Immature natural killer cell (primary cell): ENCODE measurements at regions not wholly inside any gene's neighbourhood (a gene's known extent, or its start where the extent isn't known, plus 50 kb on each side); places are given as distances from the start of the nearest gene placed in this dataset.

Experiments used
- DNase-seq, 3 donors: peaks; one replicate each; pipeline ENCODE4 v3.0.0; 2022; ENCODE audit warnings: mixed read lengths in 1 of 3
- H3K27ac Mint-ChIP-seq, 6 donors: one replicate each; pipeline ENCODE4 v1.8.0; 2020; ENCODE audit warnings: mixed read lengths in 6 of 6, mild to moderate bottlenecking in 5 of 6, inconsistent platforms in 4 of 6, moderate library complexity in 3 of 6
- H3K27me3 Mint-ChIP-seq, 3 donors: one replicate each; pipeline ENCODE4 v1.8.0; 2020 to 2021; ENCODE audit warnings: low read depth in 3 of 3, mild to moderate bottlenecking in 3 of 3, mixed read lengths in 3 of 3, moderate library complexity in 3 of 3, inconsistent platforms in 1 of 3
- H3K36me3 Mint-ChIP-seq, 3 donors: one replicate each; pipeline ENCODE4 v1.8.0; 2020; ENCODE audit warnings: mixed read lengths in 3 of 3, inconsistent platforms in 2 of 3, mild to moderate bottlenecking in 2 of 3
- H3K4me1 Mint-ChIP-seq, 2 donors: one replicate each; pipeline ENCODE4 v1.8.0; 2020; ENCODE audit warnings: inconsistent platforms in 2 of 2, mild to moderate bottlenecking in 2 of 2, mixed read lengths in 2 of 2, moderate library complexity in 1 of 2
- H3K4me3 Mint-ChIP-seq, 5 donors: one replicate each; pipeline ENCODE4 v1.8.0; 2020; ENCODE audit warnings: mild to moderate bottlenecking in 5 of 5, mixed read lengths in 5 of 5, inconsistent platforms in 3 of 5, moderate library complexity in 3 of 5
- H3K9me3 Mint-ChIP-seq, 6 donors: one replicate each; pipeline ENCODE4 v1.8.0; 2020; ENCODE audit warnings: mild to moderate bottlenecking in 6 of 6, mixed read lengths in 6 of 6, inconsistent platforms in 4 of 6, moderate library complexity in 3 of 6

DNA sequence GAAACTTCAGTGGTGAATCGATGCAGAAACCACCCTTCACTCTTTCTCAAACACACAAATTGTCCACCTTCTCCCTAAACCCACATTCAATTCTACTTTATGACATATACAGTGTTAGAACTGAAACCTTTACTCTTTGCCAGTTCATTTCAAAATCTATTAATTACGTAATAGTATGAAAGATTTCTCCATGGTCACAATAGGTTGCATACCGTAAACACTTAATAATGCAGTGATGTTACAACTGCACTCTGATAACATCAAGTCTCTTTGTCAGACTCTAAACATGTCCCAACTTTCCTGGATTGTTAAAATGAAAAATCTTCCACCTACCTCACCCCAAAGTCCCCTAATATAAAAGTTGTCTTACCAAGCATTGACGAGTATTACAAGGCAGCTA is 111.8 kb upstream of the PROK2 start:
- Mint-ChIP-seq H3K9me3 (no peaks in the 10 kb centered on the region), H3K4me3 (no peak overlapping the region), H3K27me3 (peaks cover 2 to 6% (median 3%) of the 10 kb centered on the region in 3 donors), H3K36me3 (no peaks in the 10 kb centered on the region), H3K27ac (no peak overlapping the region), H3K4me1 (no peaks in the 10 kb centered on the region)
- no peak for DNase-seq

DNA sequence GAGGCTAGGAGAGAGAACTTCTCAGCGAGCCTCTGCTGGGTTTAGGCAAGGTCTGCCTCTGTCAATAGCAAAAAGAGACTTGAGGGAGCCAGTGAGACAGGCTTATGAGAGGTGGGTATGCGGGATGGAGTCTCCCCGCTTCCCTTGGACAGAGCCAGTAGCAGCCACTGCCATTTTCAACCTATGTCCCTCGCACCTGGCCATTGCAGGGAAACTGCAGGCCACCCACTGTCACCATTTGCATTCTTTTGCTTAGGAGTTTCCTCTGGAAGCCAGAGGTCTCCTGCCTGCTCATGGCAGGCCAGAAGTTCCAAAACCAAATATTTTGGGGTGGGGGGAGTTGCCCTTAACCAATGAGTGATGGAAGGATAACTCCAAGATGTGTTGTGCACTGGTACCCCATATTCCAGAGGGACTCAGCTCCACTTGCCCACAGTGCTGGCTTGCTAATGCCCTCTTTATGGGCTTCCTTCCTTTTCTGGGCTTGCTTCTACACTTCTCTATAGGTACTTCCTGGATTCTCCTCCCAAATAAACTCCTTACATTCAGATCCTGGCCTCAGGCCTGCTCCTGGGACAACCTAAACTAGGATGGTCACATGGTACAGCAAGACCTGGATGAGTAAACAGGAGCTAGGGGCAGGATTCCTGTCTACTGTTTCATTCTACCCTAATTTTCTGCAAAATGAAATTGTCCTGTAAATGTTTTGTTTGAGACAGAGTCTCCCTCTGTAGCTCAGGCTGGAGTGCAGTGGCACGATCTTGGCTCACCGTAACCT is 108.9 kb upstream of the PROK2 start:
- H3K27ac Mint-ChIP-seq = no peak overlapping the region
- no peaks in the 10 kb centered on the region for H3K36me3 Mint-ChIP-seq
- no peaks in the 10 kb centered on the region for H3K9me3 Mint-ChIP-seq
- H3K27me3 Mint-ChIP-seq = peaks cover 0 to 12% (median 6%) of the 10 kb centered on the region in 3 donors
- H3K4me1 Mint-ChIP-seq = no peaks in the 10 kb centered on the region
- no peak for DNase-seq
- H3K4me3 Mint-ChIP-seq = no peak overlapping the region

- H3K4me3 Mint-ChIP-seq = no peak overlapping the region
- H3K4me1 Mint-ChIP-seq = no peaks in the 10 kb centered on the region
- DNase-seq = no peak
- no peak overlapping the region for H3K27ac Mint-ChIP-seq
- no peaks in the 10 kb centered on the region for H3K36me3 Mint-ChIP-seq
- H3K27me3 Mint-ChIP-seq = peaks cover 0 to 10% (median 6%) of the 10 kb centered on the region in 3 donors
- H3K9me3 Mint-ChIP-seq = no peaks in the 10 kb centered on the region
These were observed 108.2 kb upstream of the PROK2 start for GRCh38 chr3:71893122-71893521.

GRCh38 chr3:71891483-71891882 is 106.5 kb upstream of the PROK2 start:
- H3K4me3 Mint-ChIP-seq = no peak overlapping the region
- no peak overlapping the region for H3K27ac Mint-ChIP-seq
- DNase-seq = no peak
- no peaks in the 10 kb centered on the region for H3K9me3 Mint-ChIP-seq
- H3K36me3 Mint-ChIP-seq = no peaks in the 10 kb centered on the region
- H3K4me1 Mint-ChIP-seq = no peaks in the 10 kb centered on the region
- peaks cover 1 to 10% (median 7%) of the 10 kb centered on the region in 3 donors for H3K27me3 Mint-ChIP-seq

- no peaks in the 10 kb centered on the region for H3K4me1 Mint-ChIP-seq
- no peaks in the 10 kb centered on the region for H3K9me3 Mint-ChIP-seq
- no peak overlapping the region for H3K27ac Mint-ChIP-seq
- H3K4me3 Mint-ChIP-seq = no peak overlapping the region
- peaks cover 1 to 10% (median 7%) of the 10 kb centered on the region in 3 donors for H3K27me3 Mint-ChIP-seq
- DNase-seq = no peak
- H3K36me3 Mint-ChIP-seq = no peaks in the 10 kb centered on the region
These were observed 105.5 kb upstream of the PROK2 start for GRCh38 chr3:71890356-71890931.

DNA sequence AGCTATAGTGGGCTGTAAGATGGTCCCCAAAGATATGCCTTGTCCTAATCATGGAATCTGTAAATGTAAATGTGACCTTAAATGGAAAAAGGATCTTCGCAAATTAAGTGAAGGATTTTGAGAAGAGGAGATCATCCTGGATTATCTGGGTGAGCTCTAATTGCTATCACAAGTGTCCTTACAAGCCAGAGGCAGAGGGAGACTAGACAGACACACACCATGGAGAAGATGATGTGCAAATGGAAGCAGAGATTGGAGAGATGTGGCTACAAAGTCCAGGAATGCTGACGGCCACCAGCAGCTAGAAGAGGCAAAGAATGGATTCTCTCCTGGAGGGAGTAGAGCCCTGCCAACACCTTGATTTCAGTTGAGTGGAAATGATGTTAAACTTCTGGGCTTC is 102.3 kb upstream of the PROK2 start:
- no peaks in the 10 kb centered on the region for H3K4me1 Mint-ChIP-seq
- no peak overlapping the region for H3K4me3 Mint-ChIP-seq
- H3K36me3 Mint-ChIP-seq = no peaks in the 10 kb centered on the region
- H3K27me3 Mint-ChIP-seq = peaks cover 1 to 10% (median 10%) of the 10 kb centered on the region in 3 donors
- H3K9me3 Mint-ChIP-seq = no peaks in the 10 kb centered on the region
- H3K27ac Mint-ChIP-seq = no peak overlapping the region
- DNase-seq = no peak

- no peaks in the 10 kb centered on the region for H3K4me1 Mint-ChIP-seq
- H3K27ac Mint-ChIP-seq = no peak overlapping the region
- no peak for DNase-seq
- H3K4me3 Mint-ChIP-seq = no peak overlapping the region
- no peaks in the 10 kb centered on the region for H3K9me3 Mint-ChIP-seq
- H3K27me3 Mint-ChIP-seq = peaks cover 1 to 6% (median 5%) of the 10 kb centered on the region in 3 donors
- H3K36me3 Mint-ChIP-seq = no peaks in the 10 kb centered on the region
These were observed 100.1 kb upstream of the PROK2 start for GRCh38 chr3:71885006-71885405.

GRCh38 chr3:71881732-71882131 is 96.8 kb upstream of the PROK2 start:
- peaks cover 0 to 5% (median 0%) of the 10 kb centered on the region in 3 donors for H3K27me3 Mint-ChIP-seq
- no peak overlapping the region for H3K4me3 Mint-ChIP-seq
- DNase-seq = no peak
- no peaks in the 10 kb centered on the region for H3K9me3 Mint-ChIP-seq
- H3K4me1 Mint-ChIP-seq = no peaks in the 10 kb centered on the region
- H3K27ac Mint-ChIP-seq = no peak overlapping the region
- no peaks in the 10 kb centered on the region for H3K36me3 Mint-ChIP-seq

DNA sequence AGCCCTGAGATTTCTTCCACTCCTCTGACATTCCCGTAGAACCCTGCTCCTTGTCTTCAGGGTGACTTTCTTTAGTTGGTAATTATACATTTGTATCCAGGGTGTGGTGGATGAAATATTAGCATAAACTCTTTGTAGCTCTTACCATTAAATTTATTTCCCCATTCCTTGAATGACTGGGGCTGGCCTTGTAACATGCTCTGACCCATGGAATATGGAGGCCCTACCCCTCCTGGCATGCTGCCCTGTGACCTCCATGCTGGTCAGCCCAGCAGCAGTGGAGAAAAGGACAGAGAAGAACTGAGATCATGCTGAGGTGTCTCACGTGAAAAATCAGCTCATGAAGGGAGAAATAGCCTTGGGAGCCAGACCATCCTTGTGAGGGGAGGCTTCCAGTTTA is 96.1 kb upstream of the PROK2 start:
- Mint-ChIP-seq H3K4me3 (no peak overlapping the region), H3K4me1 (no peaks in the 10 kb centered on the region), H3K9me3 (no peaks in the 10 kb centered on the region), H3K36me3 (no peaks in the 10 kb centered on the region), H3K27me3 (peaks cover 0 to 8% (median 0%) of the 10 kb centered on the region in 3 donors), H3K27ac (no peak overlapping the region)
- no peak for DNase-seq

DNA sequence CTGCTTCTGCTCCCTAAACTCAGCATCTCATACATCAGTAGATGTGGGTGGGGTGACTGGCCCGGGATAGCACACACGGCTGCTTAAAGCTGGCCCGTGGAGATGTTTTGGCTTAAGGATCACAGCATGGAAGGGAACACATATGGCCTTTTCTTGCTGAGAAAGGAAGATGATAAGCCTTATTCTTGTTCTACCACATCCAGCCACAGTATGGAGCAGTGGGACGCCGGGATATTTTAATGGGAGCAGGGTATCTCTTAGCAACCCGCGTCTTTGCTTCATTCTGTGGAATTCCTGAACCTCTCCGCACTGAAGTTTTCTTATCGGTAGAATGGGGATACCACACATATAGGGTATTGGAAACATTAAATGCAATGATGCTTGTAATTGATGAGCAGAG is 94.1 kb upstream of the PROK2 start:
- Mint-ChIP-seq H3K4me1 (no peaks in the 10 kb centered on the region), H3K27me3 (peaks cover 0 to 5% (median 4%) of the 10 kb centered on the region in 3 donors), H3K9me3 (no peaks in the 10 kb centered on the region), H3K36me3 (no peaks in the 10 kb centered on the region), H3K4me3 (no peak overlapping the region), H3K27ac (no peak overlapping the region)
- no peak for DNase-seq

DNA sequence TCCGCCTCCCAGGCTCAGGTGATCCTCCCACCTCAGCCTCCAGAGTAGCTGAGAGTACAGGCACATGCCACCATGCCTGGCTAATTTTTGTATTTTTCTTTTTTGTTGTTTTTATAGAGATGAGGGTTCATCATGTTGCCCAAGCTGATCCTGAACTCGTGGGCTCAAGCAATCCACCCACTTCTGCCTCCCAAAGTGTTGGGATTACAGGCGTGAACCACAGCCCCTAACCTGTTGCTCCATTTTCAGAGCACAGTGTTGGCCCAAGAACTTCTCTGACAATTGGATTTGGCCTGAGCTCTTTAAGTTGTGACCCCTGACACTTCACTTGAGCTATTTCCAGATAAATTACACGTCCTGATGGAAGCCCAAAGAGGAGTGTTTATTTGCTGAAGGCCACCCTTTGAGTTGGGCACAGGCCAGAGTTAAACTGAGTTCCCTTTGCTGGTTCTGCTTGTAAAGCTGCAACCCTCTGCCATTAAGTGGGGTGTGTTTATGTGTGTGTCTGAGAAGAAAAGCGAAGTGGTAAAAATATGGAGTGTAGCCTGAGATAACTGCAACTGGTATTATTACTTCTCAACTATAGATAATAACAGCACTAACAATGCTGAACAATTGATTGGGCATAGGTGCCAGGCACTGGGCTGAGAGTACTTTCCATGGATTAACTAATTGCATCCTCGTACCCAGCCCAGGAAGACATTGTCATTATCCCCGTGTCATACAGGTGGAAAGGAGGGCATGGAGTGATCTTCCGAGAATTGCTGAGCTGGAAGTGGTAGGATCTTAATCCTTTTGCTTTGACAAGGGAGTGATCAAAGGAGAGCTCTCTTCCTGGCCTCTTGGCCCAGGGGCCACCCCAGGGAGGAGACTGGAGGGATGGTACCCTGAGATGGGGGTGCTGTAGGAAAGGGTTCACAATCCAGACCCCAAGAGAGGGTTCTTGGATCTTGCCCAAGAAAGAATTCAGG is 91.5 kb upstream of the PROK2 start:
- no peaks in the 10 kb centered on the region for H3K36me3 Mint-ChIP-seq
- H3K27me3 Mint-ChIP-seq = peaks cover 0 to 5% (median 4%) of the 10 kb centered on the region in 3 donors
- H3K4me3 Mint-ChIP-seq = no peak overlapping the region
- H3K27ac Mint-ChIP-seq = no peak overlapping the region
- no peaks in the 10 kb centered on the region for H3K9me3 Mint-ChIP-seq
- DNase-seq = no peak
- H3K4me1 Mint-ChIP-seq = peaks cover 0 to 6% of the 10 kb centered on the region in 2 donors

- H3K36me3 Mint-ChIP-seq = no peaks in the 10 kb centered on the region
- peaks cover 0 to 6% of the 10 kb centered on the region in 2 donors for H3K4me1 Mint-ChIP-seq
- no peak overlapping the region for H3K4me3 Mint-ChIP-seq
- no peaks in the 10 kb centered on the region for H3K9me3 Mint-ChIP-seq
- H3K27ac Mint-ChIP-seq = no peak overlapping the region
- DNase-seq = peak; percentile 39 to 43 (median 41)
- H3K27me3 Mint-ChIP-seq = peaks cover 0 to 5% (median 4%) of the 10 kb centered on the region in 3 donors
These were observed 90.6 kb upstream of the PROK2 start for GRCh38 chr3:71875461-71875947.

- Mint-ChIP-seq H3K9me3 (no peaks in the 10 kb centered on the region), H3K4me3 (no peak overlapping the region), H3K27ac (no peak overlapping the region), H3K27me3 (peaks cover 3 to 5% (median 4%) of the 10 kb centered on the region in 3 donors), H3K4me1 (peaks cover 0 to 6% of the 10 kb centered on the region in 2 donors), H3K36me3 (no peaks in the 10 kb centered on the region)
- no peak for DNase-seq
These were observed 89.7 kb upstream of the PROK2 start for GRCh38 chr3:71874618-71875017.
